ENCODE measurements at regions not wholly inside any gene's neighbourhood (a gene's known extent, or its start where the extent isn't known, plus 50 kb on each side); places are given as distances from the start of the nearest gene placed in this dataset.

DNA sequence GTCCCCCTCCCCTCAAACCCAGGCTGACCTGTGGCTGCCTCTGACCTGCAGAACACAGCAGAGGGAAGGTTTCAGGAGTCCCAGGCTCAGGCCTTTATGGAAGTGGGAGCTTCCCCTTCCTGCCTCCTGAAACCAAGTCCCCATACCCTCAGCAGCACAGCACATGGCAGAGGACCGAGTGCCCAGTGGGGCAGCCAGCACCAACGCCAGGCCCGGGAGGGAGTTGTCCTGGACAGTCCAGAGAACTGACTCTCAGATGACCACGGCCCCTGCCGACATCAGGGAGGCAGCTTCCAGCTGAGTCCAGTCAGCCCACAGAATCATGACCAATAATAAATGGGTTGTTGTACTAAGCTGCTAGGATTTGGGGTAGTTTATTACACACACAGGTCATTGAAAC, 79.6 kb upstream of the ERG start:
- Histone ChIP-seq H4K20me1 (replicated peaks; ENCODE audit: control insufficient read depth, insufficient read depth, low read length) (no peaks in the 10 kb centered on the region), H3K79me2 (ENCODE audit: control insufficient read depth, insufficient read depth, low read length) (no peaks in the 10 kb centered on the region), H3K9ac (ENCODE audit: insufficient read depth in 1 of 2, low read depth in 2 of 2, low read length in 2 of 2) (no peak overlapping the region), H3K4me2 (ENCODE audit: insufficient read depth, low read length) (no peak overlapping the region), H3K9me1 (ENCODE audit: control insufficient read depth, insufficient read depth, low read length) (no peaks in the 10 kb centered on the region), H3K27me3 (ENCODE audit: control insufficient read depth in 2 of 2, insufficient read depth in 2 of 2, low read length in 2 of 2) (peaks cover 21 to 34% of the 10 kb centered on the region in 2 experiments), H2AFZ (ENCODE audit: low read depth, low read length) (no peak overlapping the region), H3K27ac (ENCODE audit: extremely low read depth, low read depth, low read length) (no peak overlapping the region), H3K36me3 (ENCODE audit: control insufficient read depth, insufficient read depth, low read length) (no peaks in the 10 kb centered on the region), H3K4me3 (no peak overlapping the region), H3K9me3 (replicated peaks; ENCODE audit: control insufficient read depth, insufficient read depth, low read depth, low read length) (no peaks in the 10 kb centered on the region), H3K4me1 (replicated peaks in 1 of 2; ENCODE audit: control insufficient read depth in 2 of 2, insufficient read depth in 2 of 2, low read length in 2 of 2) (no peaks in the 10 kb centered on the region)
- FAIRE-seq (no peak), DNase-seq (ENCODE audit: extremely low read depth in 1 of 4, low spot score in 3 of 4) (no peak), ATAC-seq (no peak)
- BruUV-seq (replicated peaks), result no TSS peak
- POLR2A ChIA-PET, result interaction anchor here (0.8 kb wide), 1 partner anchor 13 kb away, joined by 4 read pairs; no protein-coding TSS in a partner anchor
- whole genome bisulfite sequencing (ENCODE audit: insufficient coverage, low coverage, missing lambda C conversion rate), result 0% methylated on average over 5 of the region's 5 CpGs
- intact Hi-C loops (cut with micrococcal nuclease), result no loop called here
- CTCF ChIA-PET (ENCODE audit: low intra/inter-chr PET ratio), result no interaction called here
- in situ Hi-C loops (cut with MboI), result no loop called here
- TF ChIP-seq, protein P1, sequence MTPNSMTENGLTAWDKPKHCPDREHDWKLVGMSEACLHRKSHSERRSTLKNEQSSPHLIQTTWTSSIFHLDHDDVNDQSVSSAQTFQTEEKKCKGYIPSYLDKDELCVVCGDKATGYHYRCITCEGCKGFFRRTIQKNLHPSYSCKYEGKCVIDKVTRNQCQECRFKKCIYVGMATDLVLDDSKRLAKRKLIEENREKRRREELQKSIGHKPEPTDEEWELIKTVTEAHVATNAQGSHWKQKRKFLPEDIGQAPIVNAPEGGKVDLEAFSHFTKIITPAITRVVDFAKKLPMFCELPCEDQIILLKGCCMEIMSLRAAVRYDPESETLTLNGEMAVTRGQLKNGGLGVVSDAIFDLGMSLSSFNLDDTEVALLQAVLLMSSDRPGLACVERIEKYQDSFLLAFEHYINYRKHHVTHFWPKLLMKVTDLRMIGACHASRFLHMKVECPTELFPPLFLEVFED (CRISPR knock-in tag; conservative IDR thresholded peaks at IDR 0.05), result no peak
- TF ChIP-seq MAFF (IDR thresholded peaks at IDR 0.05; ENCODE audit: low read length), result no peak
- TF ChIP-seq, protein P2, sequence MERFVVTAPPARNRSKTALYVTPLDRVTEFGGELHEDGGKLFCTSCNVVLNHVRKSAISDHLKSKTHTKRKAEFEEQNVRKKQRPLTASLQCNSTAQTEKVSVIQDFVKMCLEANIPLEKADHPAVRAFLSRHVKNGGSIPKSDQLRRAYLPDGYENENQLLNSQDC (CRISPR knock-in tag; IDR thresholded peaks at IDR 0.05), result no peak
- TF ChIP-seq, protein P3, sequence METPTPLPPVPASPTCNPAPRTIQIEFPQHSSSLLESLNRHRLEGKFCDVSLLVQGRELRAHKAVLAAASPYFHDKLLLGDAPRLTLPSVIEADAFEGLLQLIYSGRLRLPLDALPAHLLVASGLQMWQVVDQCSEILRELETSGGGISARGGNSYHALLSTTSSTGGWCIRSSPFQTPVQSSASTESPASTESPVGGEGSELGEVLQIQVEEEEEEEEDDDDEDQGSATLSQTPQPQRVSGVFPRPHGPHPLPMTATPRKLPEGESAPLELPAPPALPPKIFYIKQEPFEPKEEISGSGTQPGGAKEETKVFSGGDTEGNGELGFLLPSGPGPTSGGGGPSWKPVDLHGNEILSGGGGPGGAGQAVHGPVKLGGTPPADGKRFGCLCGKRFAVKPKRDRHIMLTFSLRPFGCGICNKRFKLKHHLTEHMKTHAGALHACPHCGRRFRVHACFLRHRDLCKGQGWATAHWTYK (CRISPR knock-in tag; IDR thresholded peaks at IDR 0.05), result no peak
- no peak for TF ChIP-seq GATAD2B (IDR thresholded peaks at IDR 0.05; ENCODE audit: borderline replicate concordance)
- no peak for TF ChIP-seq CEBPB (tag; IDR thresholded peaks at IDR 0.05)
- TF ChIP-seq CBFA2T3 (IDR thresholded peaks at IDR 0.05), result no peak
- no peak for TF ChIP-seq ELF1 (tag; IDR thresholded peaks at IDR 0.05)
- TF ChIP-seq MECOM (CRISPR knock-in tag; IDR thresholded peaks at IDR 0.05), result no peak
- TF ChIP-seq NFIC (IDR thresholded peaks at IDR 0.05), result no peak
- no peak for TF ChIP-seq CBX1 (IDR thresholded peaks at IDR 0.05; ENCODE audit: low read depth)
- no peak for TF ChIP-seq MXI1 (IDR thresholded peaks at IDR 0.05; ENCODE audit: low read depth, low read length)
- TF ChIP-seq, protein P4, sequence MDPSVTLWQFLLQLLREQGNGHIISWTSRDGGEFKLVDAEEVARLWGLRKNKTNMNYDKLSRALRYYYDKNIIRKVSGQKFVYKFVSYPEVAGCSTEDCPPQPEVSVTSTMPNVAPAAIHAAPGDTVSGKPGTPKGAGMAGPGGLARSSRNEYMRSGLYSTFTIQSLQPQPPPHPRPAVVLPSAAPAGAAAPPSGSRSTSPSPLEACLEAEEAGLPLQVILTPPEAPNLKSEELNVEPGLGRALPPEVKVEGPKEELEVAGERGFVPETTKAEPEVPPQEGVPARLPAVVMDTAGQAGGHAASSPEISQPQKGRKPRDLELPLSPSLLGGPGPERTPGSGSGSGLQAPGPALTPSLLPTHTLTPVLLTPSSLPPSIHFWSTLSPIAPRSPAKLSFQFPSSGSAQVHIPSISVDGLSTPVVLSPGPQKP (CRISPR knock-in tag; IDR thresholded peaks at IDR 0.05), result no peak
- no peak for TF ChIP-seq SRSF7 (optimal IDR thresholded peaks at IDR 0.05; ENCODE audit: low read depth, low read length)
- TF ChIP-seq, protein P5, sequence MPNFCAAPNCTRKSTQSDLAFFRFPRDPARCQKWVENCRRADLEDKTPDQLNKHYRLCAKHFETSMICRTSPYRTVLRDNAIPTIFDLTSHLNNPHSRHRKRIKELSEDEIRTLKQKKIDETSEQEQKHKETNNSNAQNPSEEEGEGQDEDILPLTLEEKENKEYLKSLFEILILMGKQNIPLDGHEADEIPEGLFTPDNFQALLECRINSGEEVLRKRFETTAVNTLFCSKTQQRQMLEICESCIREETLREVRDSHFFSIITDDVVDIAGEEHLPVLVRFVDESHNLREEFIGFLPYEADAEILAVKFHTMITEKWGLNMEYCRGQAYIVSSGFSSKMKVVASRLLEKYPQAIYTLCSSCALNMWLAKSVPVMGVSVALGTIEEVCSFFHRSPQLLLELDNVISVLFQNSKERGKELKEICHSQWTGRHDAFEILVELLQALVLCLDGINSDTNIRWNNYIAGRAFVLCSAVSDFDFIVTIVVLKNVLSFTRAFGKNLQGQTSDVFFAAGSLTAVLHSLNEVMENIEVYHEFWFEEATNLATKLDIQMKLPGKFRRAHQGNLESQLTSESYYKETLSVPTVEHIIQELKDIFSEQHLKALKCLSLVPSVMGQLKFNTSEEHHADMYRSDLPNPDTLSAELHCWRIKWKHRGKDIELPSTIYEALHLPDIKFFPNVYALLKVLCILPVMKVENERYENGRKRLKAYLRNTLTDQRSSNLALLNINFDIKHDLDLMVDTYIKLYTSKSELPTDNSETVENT (CRISPR knock-in tag; IDR thresholded peaks at IDR 0.05), result no peak
- no peak for TF ChIP-seq ZKSCAN8 (CRISPR knock-in tag; IDR thresholded peaks at IDR 0.05)
- TF ChIP-seq HDAC1 (IDR thresholded peaks at IDR 0.05), result no peak
- TF ChIP-seq U2AF1 (optimal IDR thresholded peaks at IDR 0.05; ENCODE audit: low read depth, low read length), result no peak
